Hepatocyte (in vitro differentiated cells): ENCODE measurements at regions not wholly inside any gene's neighbourhood (a gene's known extent, or its start where the extent isn't known, plus 50 kb on each side); places are given as distances from the start of the nearest gene placed in this dataset.
A peak's percentile ranks its signal among the peaks of the same experiment; 100 is the strongest.

Experiments used
- DNase-seq: peaks from one replicate; pipeline ENCODE4 v3.0.0-alpha.2; 2016; ENCODE audit warnings: low spot score
- H2AFZ ChIP-seq: fragments of 200-600 bp; sonication (generic); 2 replicates; pipeline ENCODE4 v1.6.0; 2016; ENCODE audit warnings: antibody characterized with exemption, mild to moderate bottlenecking
- H3K27ac ChIP-seq: fragments of 200-600 bp; sonication (generic); 2 replicates; pipeline ENCODE4 v1.5.1; 2016; ENCODE audit warnings: mild to moderate bottlenecking
- H3K27me3 ChIP-seq: fragments of 200-600 bp; sonication (generic); 2 replicates; pipeline ENCODE4 v1.6.1; 2016
- H3K36me3 ChIP-seq: fragments of 200-600 bp; sonication (generic); replicated peaks from 2 replicates; pipeline ENCODE4 v1.5.1; 2016; ENCODE audit warnings: low read depth; ENCODE audit not compliant: insufficient read depth
- H3K4me1 ChIP-seq: fragments of 200-600 bp; sonication (generic); 2 replicates; pipeline ENCODE4 v1.5.1; 2016; ENCODE audit warnings: mild to moderate bottlenecking, moderate library complexity; ENCODE audit not compliant: insufficient read depth
- H3K4me2 ChIP-seq: fragments of 200-600 bp; sonication (generic); 2 replicates; pipeline ENCODE4 v1.6.0; 2016
- H3K4me3 ChIP-seq: fragments of 200-600 bp; sonication (generic); 2 replicates; pipeline ENCODE4 v1.5.1; 2016; ENCODE audit warnings: mild to moderate bottlenecking
- H3K79me2 ChIP-seq: fragments of 200-600 bp; sonication (generic); 2 replicates; pipeline ENCODE4 v1.6.0; 2017; ENCODE audit warnings: mild to moderate bottlenecking
- H3K9me2 ChIP-seq: fragments of 200-600 bp; sonication (generic); replicated peaks from 2 replicates; pipeline ENCODE4 v1.6.0; 2017; ENCODE audit warnings: mild to moderate bottlenecking; ENCODE audit not compliant: insufficient read depth
- H3K9me3 ChIP-seq: fragments of 200-600 bp; sonication (generic); 2 replicates; pipeline ENCODE4 v1.5.1; 2016; ENCODE audit warnings: low read depth, mild to moderate bottlenecking
- H4K20me1 ChIP-seq: fragments of 200-600 bp; sonication (generic); 2 replicates; pipeline ENCODE4 v1.6.0; 2016; ENCODE audit warnings: mild to moderate bottlenecking; ENCODE audit not compliant: insufficient read depth, poor library complexity, severe bottlenecking
- CTCF ChIP-seq: fragments of 200-600 bp; sonication (generic); IDR thresholded peaks from 2 replicates; pipeline ENCODE4 v1.5.1; 2016; ENCODE audit warnings: antibody characterized with exemption, mild to moderate bottlenecking; ENCODE audit not compliant: poor library complexity
- EZH2 ChIP-seq: fragments of 200-600 bp; sonication (generic); IDR thresholded peaks from 2 replicates; pipeline ENCODE4 v1.6.1; 2016; ENCODE audit warnings: antibody characterized with exemption, mild to moderate bottlenecking, borderline replicate concordance
- EZH2phosphoT487 ChIP-seq: fragments of 200-600 bp; sonication (generic); IDR thresholded peaks from one replicate; pipeline ENCODE4 v1.6.1; 2018; ENCODE audit warnings: antibody characterized with exemption, mild to moderate bottlenecking, low read depth, moderate library complexity; ENCODE audit not compliant: unreplicated experiment, severe bottlenecking
- WGBS: methylation state at CpG from one replicate; pipeline ENCODE4 v1.1.6; 2016; ENCODE audit warnings: low lambda C conversion rate; ENCODE audit errors: missing lambda C conversion rate; 5-methylcytosine and 5-hydroxymethylcytosine counted together

- Histone ChIP-seq H3K4me3 (no peak overlapping the region), H3K36me3 (no peaks in the 10 kb centered on the region), H4K20me1 (no peaks in the 10 kb centered on the region), H3K9me2 (no peaks in the 10 kb centered on the region), H3K27me3 (no peaks in the 10 kb centered on the region), H3K79me2 (no peaks in the 10 kb centered on the region), H3K27ac (peak overlapping the region; percentile 23), H3K4me1 (no peaks in the 10 kb centered on the region), H3K9me3 (no peaks in the 10 kb centered on the region), H2AFZ (no peak overlapping the region), H3K4me2 (no peak overlapping the region)
- TF ChIP-seq CTCF (no peak), EZH2 (no peak), EZH2phosphoT487 (no peak)
- 46% methylated on average over 1 of the region's 1 CpG for WGBS
- DNase-seq = no peak
These were observed 293.4 kb upstream of the IRX1 start for GRCh38 chr5:3302228-3302627.

- H2AFZ ChIP-seq = no peak overlapping the region
- 45% methylated on average over 9 of the region's 10 CpGs for WGBS
These were observed 294.3 kb upstream of the IRX1 start for GRCh38 chr5:3301306-3301705.

GRCh38 chr5:3300726-3301125, 294.9 kb upstream of the IRX1 start:
- Histone ChIP-seq H3K27ac (peak overlapping the region; percentile 5), H3K4me1 (no peaks in the 10 kb centered on the region), H3K36me3 (no peaks in the 10 kb centered on the region), H3K4me3 (no peak overlapping the region), H3K27me3 (no peaks in the 10 kb centered on the region), H2AFZ (no peak overlapping the region), H3K4me2 (no peak overlapping the region), H3K9me2 (no peaks in the 10 kb centered on the region), H4K20me1 (no peaks in the 10 kb centered on the region), H3K9me3 (no peaks in the 10 kb centered on the region), H3K79me2 (no peaks in the 10 kb centered on the region)
- WGBS = 76% methylated on average over 13 of the region's 13 CpGs
- TF ChIP-seq EZH2 (no peak), CTCF (no peak), EZH2phosphoT487 (no peak)
- DNase-seq = peak; percentile 34

More at GRCh38 chr5:3301306-3301705, 294.3 kb upstream of the IRX1 start:
- no peaks in the 10 kb centered on the region for H4K20me1 ChIP-seq
- no peak for DNase-seq
- TF ChIP-seq EZH2 (no peak), EZH2phosphoT487 (no peak), CTCF (no peak)
- H3K27me3 ChIP-seq = no peaks in the 10 kb centered on the region
- H3K9me3 ChIP-seq = no peaks in the 10 kb centered on the region
- H3K4me2 ChIP-seq = no peak overlapping the region
- no peaks in the 10 kb centered on the region for H3K4me1 ChIP-seq
- H3K36me3 ChIP-seq = no peaks in the 10 kb centered on the region
- no peaks in the 10 kb centered on the region for H3K9me2 ChIP-seq
- H3K27ac ChIP-seq = peak overlapping the region; percentile 5
- no peak overlapping the region for H3K4me3 ChIP-seq
- H3K79me2 ChIP-seq = no peaks in the 10 kb centered on the region

- 92% methylated on average over 7 of the region's 7 CpGs for WGBS
These were observed 296.2 kb upstream of the IRX1 start for GRCh38 chr5:3299441-3299840.

More at GRCh38 chr5:3299441-3299840, 296.2 kb upstream of the IRX1 start:
- H4K20me1 ChIP-seq = no peaks in the 10 kb centered on the region
- no peaks in the 10 kb centered on the region for H3K4me1 ChIP-seq
- H3K9me2 ChIP-seq = no peaks in the 10 kb centered on the region
- no peak overlapping the region for H3K4me2 ChIP-seq
- H2AFZ ChIP-seq = no peak overlapping the region
- no peaks in the 10 kb centered on the region for H3K9me3 ChIP-seq
- no peak for DNase-seq
- TF ChIP-seq EZH2phosphoT487 (no peak), CTCF (no peak), EZH2 (no peak)
- H3K4me3 ChIP-seq = no peak overlapping the region
- H3K27ac ChIP-seq = no peak overlapping the region
- H3K27me3 ChIP-seq = no peaks in the 10 kb centered on the region
- no peaks in the 10 kb centered on the region for H3K36me3 ChIP-seq
- H3K79me2 ChIP-seq = no peaks in the 10 kb centered on the region
